ENCODE measurements at regions not wholly inside any gene's neighbourhood (a gene's known extent, or its start where the extent isn't known, plus 50 kb on each side); places are given as distances from the start of the nearest gene placed in this dataset.
"Not testable (repeated sequence)": the region's sequence is repeated elsewhere in the genome, so short reads cannot be mapped to it uniquely, and the experiment has no call there.

DNA sequence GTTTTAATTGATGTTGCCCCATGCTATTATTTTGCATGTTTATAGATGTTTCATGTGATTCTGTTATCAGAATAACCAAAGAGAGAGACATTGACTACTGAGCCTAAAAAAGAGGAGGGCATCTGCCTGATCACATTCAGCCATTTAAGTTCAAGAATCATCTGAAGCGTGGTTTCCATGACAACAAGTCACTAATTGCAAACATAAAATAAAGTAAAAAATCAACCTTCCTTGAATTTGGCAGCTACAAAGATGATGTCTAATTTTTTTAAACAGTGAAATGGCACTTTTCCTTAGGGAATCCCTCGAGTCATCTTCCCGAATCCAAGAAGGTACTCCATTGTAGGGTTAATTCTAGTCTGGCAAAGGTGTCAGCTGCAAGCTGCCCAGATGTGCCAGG, 884.2 kb downstream of the DIAPH3 start:
- Histone ChIP-seq H2AFZ (ENCODE audit: low read length, unreplicated experiment) (no peak overlapping the region), H3K4me1 (ENCODE audit: control insufficient read depth, insufficient read depth, low read length, unreplicated experiment) (no peaks in the 10 kb centered on the region), H3K79me2 (ENCODE audit: control insufficient read depth, insufficient read depth, low read length, unreplicated experiment) (no peaks in the 10 kb centered on the region), H3K36me3 (ENCODE audit: insufficient read depth, low read length) (no peaks in the 10 kb centered on the region), H3K4me3 (ENCODE audit: low read depth, low read length) (no peak overlapping the region), H3K27ac (ENCODE audit: low read depth, low read length) (no peak overlapping the region), H3K27me3 (ENCODE audit: insufficient read depth, low read length) (peaks cover 18% of the 10 kb centered on the region)

DNA sequence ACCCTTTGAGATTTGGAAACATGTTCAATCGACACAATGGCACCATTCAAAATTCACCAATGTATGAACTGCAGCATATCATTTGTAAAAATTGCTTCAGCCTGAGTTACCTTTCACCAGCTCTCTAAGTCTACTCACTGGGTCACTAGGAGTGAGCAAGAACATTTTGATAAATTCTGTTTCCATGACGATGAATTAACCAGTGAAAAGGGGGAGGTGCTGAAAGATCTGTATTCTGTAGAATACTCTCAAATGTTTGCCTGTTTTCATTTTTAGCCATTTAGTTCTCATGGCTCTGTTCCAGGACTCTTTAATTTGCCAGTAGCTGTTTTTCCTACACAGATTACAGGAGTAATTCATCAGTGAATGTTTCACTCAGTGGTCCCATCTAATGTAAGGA, 883.4 kb downstream of the DIAPH3 start:
- Histone ChIP-seq H3K4me3 (ENCODE audit: low read depth, low read length) (no peak overlapping the region), H3K4me1 (ENCODE audit: control insufficient read depth, insufficient read depth, low read length, unreplicated experiment) (no peaks in the 10 kb centered on the region), H3K27me3 (ENCODE audit: insufficient read depth, low read length) (peaks cover 18% of the 10 kb centered on the region), H2AFZ (ENCODE audit: low read length, unreplicated experiment) (no peak overlapping the region), H3K79me2 (ENCODE audit: control insufficient read depth, insufficient read depth, low read length, unreplicated experiment) (no peaks in the 10 kb centered on the region), H3K27ac (ENCODE audit: low read depth, low read length) (no peak overlapping the region), H3K36me3 (ENCODE audit: insufficient read depth, low read length) (no peaks in the 10 kb centered on the region)

DNA sequence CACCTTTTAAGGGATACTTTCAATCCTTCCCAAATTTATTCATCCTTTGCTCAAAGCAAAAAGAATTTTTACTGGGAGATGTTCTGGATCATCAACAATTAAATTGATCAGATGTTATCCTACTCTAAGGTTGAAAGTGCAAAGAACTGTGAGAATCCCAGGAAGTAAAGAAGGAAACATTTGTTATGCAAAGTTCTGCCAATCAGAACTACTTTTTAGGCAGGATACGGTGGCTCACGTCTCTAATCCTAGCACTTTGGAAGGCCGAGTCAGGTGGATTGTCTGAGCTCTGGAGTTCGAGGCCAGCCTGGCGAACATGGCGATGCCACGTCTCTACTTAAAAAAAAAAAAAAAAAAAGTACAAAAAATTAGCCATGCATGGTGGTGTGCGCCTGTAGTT, 882.3 kb downstream of the DIAPH3 start:
- no peak overlapping the region for H3K4me3 ChIP-seq (ENCODE audit: low read depth, low read length)
- H2AFZ ChIP-seq (ENCODE audit: low read length, unreplicated experiment): no peak overlapping the region
- H3K4me1 ChIP-seq (ENCODE audit: control insufficient read depth, insufficient read depth, low read length, unreplicated experiment): no peaks in the 10 kb centered on the region
- no peak overlapping the region for H3K27ac ChIP-seq (ENCODE audit: low read depth, low read length)
- no peaks in the 10 kb centered on the region for H3K79me2 ChIP-seq (ENCODE audit: control insufficient read depth, insufficient read depth, low read length, unreplicated experiment)
- H3K27me3 ChIP-seq (ENCODE audit: insufficient read depth, low read length): peaks cover 18% of the 10 kb centered on the region
- no peaks in the 10 kb centered on the region for H3K36me3 ChIP-seq (ENCODE audit: insufficient read depth, low read length)

DNA sequence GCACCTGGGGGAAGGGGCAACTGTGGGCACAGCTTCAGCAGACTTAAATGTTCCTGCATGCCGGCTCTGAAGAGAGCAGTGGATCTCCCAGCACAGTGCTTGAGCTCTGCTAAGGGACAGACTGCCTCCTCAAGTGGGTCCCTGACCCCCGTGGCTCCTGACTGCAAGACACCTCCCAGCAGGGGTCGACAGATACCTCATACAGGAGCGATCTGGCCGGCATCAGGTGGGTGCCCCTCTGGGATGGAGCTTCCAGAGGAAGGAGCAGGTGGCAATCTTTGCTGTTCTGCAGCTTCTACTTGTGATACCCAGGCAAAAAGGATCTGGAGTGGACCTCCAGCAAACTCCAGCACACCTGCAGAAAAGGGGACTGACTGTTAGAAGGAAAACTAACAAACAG, 871.5 kb downstream of the DIAPH3 start:
- not testable (repeated sequence) for H2AFZ ChIP-seq (ENCODE audit: low read length, unreplicated experiment); H3K36me3 ChIP-seq (ENCODE audit: insufficient read depth, low read length); H3K27ac ChIP-seq (ENCODE audit: low read depth, low read length); H3K4me3 ChIP-seq (ENCODE audit: low read depth, low read length); H3K27me3 ChIP-seq (ENCODE audit: insufficient read depth, low read length); H3K79me2 ChIP-seq (ENCODE audit: control insufficient read depth, insufficient read depth, low read length, unreplicated experiment); H3K4me1 ChIP-seq (ENCODE audit: control insufficient read depth, insufficient read depth, low read length, unreplicated experiment)

DNA sequence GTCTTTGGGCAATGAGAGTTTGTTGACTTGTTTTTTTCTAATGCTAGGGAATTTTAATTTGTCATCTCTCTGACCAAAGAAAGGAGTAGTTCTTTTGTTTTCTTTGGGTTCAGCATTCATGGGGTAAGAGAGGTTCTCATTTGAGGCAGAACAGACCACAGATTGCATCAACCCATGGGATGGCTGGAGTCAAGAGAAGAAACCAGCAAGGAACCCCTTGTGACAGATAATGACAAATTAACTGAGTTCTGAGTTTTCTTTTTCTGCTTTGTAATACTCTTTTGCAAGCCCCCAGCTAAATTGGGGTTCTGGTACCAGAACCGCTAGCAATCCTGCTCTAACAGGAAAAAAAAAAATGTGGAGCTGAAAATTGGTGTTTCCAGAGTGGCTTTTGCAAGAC, 864.1 kb downstream of the DIAPH3 start:
- peaks cover 3% of the 10 kb centered on the region; the same call in 1 of the 2 replicates for H3K27me3 ChIP-seq (ENCODE audit: insufficient read depth, low read length)
- H3K36me3 ChIP-seq (ENCODE audit: insufficient read depth, low read length): no peaks in the 10 kb centered on the region
- no peak overlapping the region for H3K4me3 ChIP-seq (ENCODE audit: low read depth, low read length)
- H3K79me2 ChIP-seq (ENCODE audit: control insufficient read depth, insufficient read depth, low read length, unreplicated experiment): no peaks in the 10 kb centered on the region
- H2AFZ ChIP-seq (ENCODE audit: low read length, unreplicated experiment): no peak overlapping the region
- H3K4me1 ChIP-seq (ENCODE audit: control insufficient read depth, insufficient read depth, low read length, unreplicated experiment): no peaks in the 10 kb centered on the region
- H3K27ac ChIP-seq (ENCODE audit: low read depth, low read length): no peak overlapping the region

DNA sequence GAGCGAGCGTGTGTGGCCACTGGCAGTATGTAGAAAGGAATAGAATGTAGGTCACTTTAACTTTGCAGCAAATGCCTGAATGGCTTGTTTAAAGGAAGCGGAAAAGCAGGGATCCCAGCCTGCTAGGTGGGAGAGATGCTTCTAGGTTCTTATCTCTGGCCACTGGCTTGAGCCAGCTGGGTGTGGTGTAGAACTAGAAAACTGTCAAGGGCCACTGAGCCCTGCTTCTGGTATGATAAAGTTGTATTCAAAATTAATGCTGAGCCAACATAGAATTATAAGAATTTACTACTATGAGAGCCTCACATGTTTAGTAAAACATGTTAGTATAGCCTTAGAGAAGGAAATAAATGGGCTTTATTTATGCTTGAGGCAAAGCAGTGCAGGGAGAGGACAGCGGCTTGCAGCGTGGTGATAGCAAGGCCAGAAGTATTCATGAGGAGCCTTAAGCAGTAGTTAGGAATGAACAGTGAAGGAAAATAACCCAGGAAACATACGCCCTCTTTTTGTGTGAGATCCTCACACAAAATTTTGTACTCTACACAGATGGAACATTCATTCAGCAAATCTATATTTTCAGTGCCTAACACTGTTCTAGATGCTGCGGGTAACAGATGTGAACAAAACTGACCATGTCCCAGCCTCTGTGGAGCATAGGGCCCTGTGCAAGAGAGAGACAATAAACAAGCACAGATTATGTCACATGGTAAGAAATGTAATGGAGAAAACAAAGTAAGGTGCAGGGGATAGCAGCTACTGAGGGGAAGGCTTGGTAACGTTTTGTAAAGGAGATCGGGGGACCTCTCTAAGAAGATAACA, 863.2 kb downstream of the DIAPH3 start:
- no peaks in the 10 kb centered on the region for H3K4me1 ChIP-seq (ENCODE audit: control insufficient read depth, insufficient read depth, low read length, unreplicated experiment)
- no peaks in the 10 kb centered on the region for H3K79me2 ChIP-seq (ENCODE audit: control insufficient read depth, insufficient read depth, low read length, unreplicated experiment)
- H3K36me3 ChIP-seq (ENCODE audit: insufficient read depth, low read length): no peaks in the 10 kb centered on the region
- no peak overlapping the region for H2AFZ ChIP-seq (ENCODE audit: low read length, unreplicated experiment)
- H3K27ac ChIP-seq (ENCODE audit: low read depth, low read length): no peak overlapping the region
- peaks cover 3% of the 10 kb centered on the region; the same call in 1 of the 2 replicates for H3K27me3 ChIP-seq (ENCODE audit: insufficient read depth, low read length)
- H3K4me3 ChIP-seq (ENCODE audit: low read depth, low read length): no peak overlapping the region

DNA sequence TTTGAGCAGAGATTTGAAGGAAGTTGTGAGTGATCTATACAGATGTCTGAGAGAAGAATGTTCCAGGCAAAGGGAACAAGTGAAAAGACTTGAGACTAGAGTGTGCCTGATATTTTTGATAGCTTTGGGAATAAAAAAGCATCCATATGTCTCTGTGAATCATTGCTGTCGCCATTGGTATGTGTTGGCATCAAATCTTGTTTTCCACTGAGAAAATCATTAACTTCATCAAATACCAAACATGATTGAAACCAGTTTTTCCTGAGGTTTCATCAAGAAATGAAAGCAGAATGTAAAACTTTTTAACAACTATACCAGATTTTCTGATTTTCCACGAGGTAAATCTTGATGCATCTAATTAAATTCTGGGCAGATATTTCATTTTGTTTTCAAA, 862.6 kb downstream of the DIAPH3 start:
- no peaks in the 10 kb centered on the region for H3K4me1 ChIP-seq (ENCODE audit: control insufficient read depth, insufficient read depth, low read length, unreplicated experiment)
- no peaks in the 10 kb centered on the region for H3K36me3 ChIP-seq (ENCODE audit: insufficient read depth, low read length)
- no peak overlapping the region for H2AFZ ChIP-seq (ENCODE audit: low read length, unreplicated experiment)
- peaks cover 3% of the 10 kb centered on the region; the same call in 1 of the 2 replicates for H3K27me3 ChIP-seq (ENCODE audit: insufficient read depth, low read length)
- H3K4me3 ChIP-seq (ENCODE audit: low read depth, low read length): no peak overlapping the region
- H3K79me2 ChIP-seq (ENCODE audit: control insufficient read depth, insufficient read depth, low read length, unreplicated experiment): no peaks in the 10 kb centered on the region
- H3K27ac ChIP-seq (ENCODE audit: low read depth, low read length): no peak overlapping the region

DNA sequence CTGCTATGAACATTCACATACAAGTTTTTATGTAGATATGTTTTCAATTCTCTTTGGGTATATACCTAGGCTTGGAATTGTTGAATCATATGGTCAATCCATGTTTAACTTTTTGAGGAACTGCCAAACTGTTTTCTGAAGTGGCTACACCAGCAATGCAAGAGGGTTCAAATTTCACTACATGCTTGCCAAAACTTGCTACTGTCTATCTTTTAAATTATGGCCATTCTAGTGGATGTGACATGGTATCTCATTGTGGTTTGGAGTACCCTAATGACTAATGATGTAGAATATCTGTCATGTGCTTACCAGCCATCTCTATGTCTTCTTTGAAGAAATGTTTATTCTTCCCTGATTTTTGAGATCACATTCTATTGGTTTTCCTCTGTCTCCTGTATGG, 860.3 kb downstream of the DIAPH3 start:
- Histone ChIP-seq H3K27ac (ENCODE audit: low read depth, low read length) (no peak overlapping the region), H3K4me3 (ENCODE audit: low read depth, low read length) (no peak overlapping the region), H3K36me3 (ENCODE audit: insufficient read depth, low read length) (no peaks in the 10 kb centered on the region), H3K27me3 (ENCODE audit: insufficient read depth, low read length) (peaks cover 3% of the 10 kb centered on the region; the same call in 1 of the 2 replicates), H3K4me1 (ENCODE audit: control insufficient read depth, insufficient read depth, low read length, unreplicated experiment) (no peaks in the 10 kb centered on the region), H3K79me2 (ENCODE audit: control insufficient read depth, insufficient read depth, low read length, unreplicated experiment) (no peaks in the 10 kb centered on the region), H2AFZ (ENCODE audit: low read length, unreplicated experiment) (no peak overlapping the region)

DNA sequence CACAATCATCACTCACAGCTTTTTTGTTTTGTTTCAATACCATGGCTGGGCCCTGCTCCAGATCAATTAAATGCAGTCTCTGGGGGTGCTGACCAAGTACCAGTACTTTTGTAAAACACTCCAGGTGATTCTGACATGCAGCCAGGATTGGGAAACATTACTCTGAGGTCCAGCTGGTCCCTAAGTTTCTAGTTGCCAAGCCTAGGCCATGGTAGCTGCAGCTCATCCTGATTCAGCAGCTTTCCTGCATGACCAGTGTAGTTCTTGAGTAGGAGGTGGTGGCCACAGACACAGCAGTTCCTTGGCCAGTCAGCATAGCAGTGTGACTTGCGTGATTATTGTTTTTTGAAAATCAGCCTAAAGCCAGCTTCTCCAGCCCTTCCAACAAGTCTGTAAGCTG, 859.1 kb downstream of the DIAPH3 start:
- H2AFZ ChIP-seq (ENCODE audit: low read length, unreplicated experiment): no peak overlapping the region
- no peak overlapping the region for H3K4me3 ChIP-seq (ENCODE audit: low read depth, low read length)
- 0 out of 2 replicates have a peak, but pooled peaks cover 3% of the 10 kb centered on the region for H3K27me3 ChIP-seq (ENCODE audit: insufficient read depth, low read length)
- H3K27ac ChIP-seq (ENCODE audit: low read depth, low read length): no peak overlapping the region
- no peaks in the 10 kb centered on the region for H3K4me1 ChIP-seq (ENCODE audit: control insufficient read depth, insufficient read depth, low read length, unreplicated experiment)
- H3K36me3 ChIP-seq (ENCODE audit: insufficient read depth, low read length): no peaks in the 10 kb centered on the region
- H3K79me2 ChIP-seq (ENCODE audit: control insufficient read depth, insufficient read depth, low read length, unreplicated experiment): no peaks in the 10 kb centered on the region

DNA sequence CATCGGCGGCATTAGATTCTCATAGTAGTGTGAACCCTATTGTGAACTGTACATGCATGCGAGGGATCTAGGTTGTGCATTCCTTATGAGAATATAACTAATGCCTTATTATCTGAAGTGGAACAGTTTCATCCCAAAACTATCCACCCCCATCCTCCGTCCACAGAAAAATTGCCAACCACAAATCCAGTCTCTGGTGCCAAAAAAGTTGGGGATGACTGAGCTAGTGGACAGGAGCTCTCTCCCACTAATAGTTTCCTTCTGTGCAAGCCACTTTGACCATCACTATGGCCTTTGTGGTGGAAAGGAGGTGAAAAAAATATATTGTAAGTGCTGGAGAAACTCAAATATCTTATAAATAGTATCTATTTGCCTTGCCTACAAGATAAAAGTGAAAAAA, 857.8 kb downstream of the DIAPH3 start:
- Histone ChIP-seq H2AFZ (ENCODE audit: low read length, unreplicated experiment) (no peak overlapping the region), H3K27me3 (ENCODE audit: insufficient read depth, low read length) (0 out of 2 replicates have a peak, but pooled peaks cover 3% of the 10 kb centered on the region), H3K4me3 (ENCODE audit: low read depth, low read length) (no peak overlapping the region), H3K36me3 (ENCODE audit: insufficient read depth, low read length) (no peaks in the 10 kb centered on the region), H3K4me1 (ENCODE audit: control insufficient read depth, insufficient read depth, low read length, unreplicated experiment) (no peaks in the 10 kb centered on the region), H3K27ac (ENCODE audit: low read depth, low read length) (no peak overlapping the region), H3K79me2 (ENCODE audit: control insufficient read depth, insufficient read depth, low read length, unreplicated experiment) (no peaks in the 10 kb centered on the region)

DNA sequence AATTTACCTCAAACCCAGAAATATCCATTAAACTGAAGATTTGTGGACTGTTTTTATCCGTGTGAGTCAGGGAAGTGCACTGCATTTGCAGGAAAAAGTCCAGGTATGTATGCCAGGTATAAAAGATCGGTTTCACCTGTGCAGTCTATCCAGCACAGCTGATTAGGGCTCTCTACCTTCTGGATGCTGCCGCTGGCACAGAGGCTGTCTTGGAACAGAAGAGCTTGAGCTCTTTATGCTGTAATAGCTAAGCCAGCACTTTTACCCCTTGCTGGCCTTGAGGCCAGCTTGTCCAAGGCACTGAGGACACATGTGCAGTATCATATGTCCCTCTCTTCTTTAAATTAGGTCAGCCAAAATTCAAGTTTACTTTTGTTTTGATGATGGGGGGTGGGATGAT, 851.0 kb downstream of the DIAPH3 start:
- Histone ChIP-seq H2AFZ (ENCODE audit: low read length, unreplicated experiment) (no peak overlapping the region), H3K27ac (ENCODE audit: low read depth, low read length) (no peak overlapping the region), H3K27me3 (ENCODE audit: insufficient read depth, low read length) (no peaks in the 10 kb centered on the region), H3K4me1 (ENCODE audit: control insufficient read depth, insufficient read depth, low read length, unreplicated experiment) (no peaks in the 10 kb centered on the region), H3K4me3 (ENCODE audit: low read depth, low read length) (no peak overlapping the region), H3K36me3 (ENCODE audit: insufficient read depth, low read length) (no peaks in the 10 kb centered on the region), H3K79me2 (ENCODE audit: control insufficient read depth, insufficient read depth, low read length, unreplicated experiment) (no peaks in the 10 kb centered on the region)
